C4-2B (cell line): ENCODE measurements at regions not wholly inside any gene's neighbourhood (a gene's known extent, or its start where the extent isn't known, plus 50 kb on each side); places are given as distances from the start of the nearest gene placed in this dataset.

Source experiments
- H3K27ac ChIP-seq: fragments of 450-650 bp; 2 replicates; pipeline ENCODE4 v1.5.1; 2017
- ZFX ChIP-seq: fragments of 450-650 bp; IDR thresholded peaks from 2 replicates; pipeline ENCODE4 v1.6.1; 2017
- TF ChIP-seq, protein P1 (sequence below): fragments of 450-650 bp; conservative IDR thresholded peaks from 2 replicates; pipeline ENCODE4 v1.5.1; 2017; ENCODE audit warnings: mild to moderate bottlenecking

- no peak overlapping the region for H3K27ac ChIP-seq
- no peak for TF ChIP-seq ZFX
- TF ChIP-seq, protein P1, sequence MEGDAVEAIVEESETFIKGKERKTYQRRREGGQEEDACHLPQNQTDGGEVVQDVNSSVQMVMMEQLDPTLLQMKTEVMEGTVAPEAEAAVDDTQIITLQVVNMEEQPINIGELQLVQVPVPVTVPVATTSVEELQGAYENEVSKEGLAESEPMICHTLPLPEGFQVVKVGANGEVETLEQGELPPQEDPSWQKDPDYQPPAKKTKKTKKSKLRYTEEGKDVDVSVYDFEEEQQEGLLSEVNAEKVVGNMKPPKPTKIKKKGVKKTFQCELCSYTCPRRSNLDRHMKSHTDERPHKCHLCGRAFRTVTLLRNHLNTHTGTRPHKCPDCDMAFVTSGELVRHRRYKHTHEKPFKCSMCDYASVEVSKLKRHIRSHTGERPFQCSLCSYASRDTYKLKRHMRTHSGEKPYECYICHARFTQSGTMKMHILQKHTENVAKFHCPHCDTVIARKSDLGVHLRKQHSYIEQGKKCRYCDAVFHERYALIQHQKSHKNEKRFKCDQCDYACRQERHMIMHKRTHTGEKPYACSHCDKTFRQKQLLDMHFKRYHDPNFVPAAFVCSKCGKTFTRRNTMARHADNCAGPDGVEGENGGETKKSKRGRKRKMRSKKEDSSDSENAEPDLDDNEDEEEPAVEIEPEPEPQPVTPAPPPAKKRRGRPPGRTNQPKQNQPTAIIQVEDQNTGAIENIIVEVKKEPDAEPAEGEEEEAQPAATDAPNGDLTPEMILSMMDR: no peak
Observed at GRCh38 chr18:37724206-37724605, 158.6 kb upstream of the CELF4 start.

- TF ChIP-seq, protein P1: no peak
- TF ChIP-seq ZFX: no peak
- no peak overlapping the region for H3K27ac ChIP-seq
Observed at GRCh38 chr18:37721544-37722522, 156.2 kb upstream of the CELF4 start.

DNA sequence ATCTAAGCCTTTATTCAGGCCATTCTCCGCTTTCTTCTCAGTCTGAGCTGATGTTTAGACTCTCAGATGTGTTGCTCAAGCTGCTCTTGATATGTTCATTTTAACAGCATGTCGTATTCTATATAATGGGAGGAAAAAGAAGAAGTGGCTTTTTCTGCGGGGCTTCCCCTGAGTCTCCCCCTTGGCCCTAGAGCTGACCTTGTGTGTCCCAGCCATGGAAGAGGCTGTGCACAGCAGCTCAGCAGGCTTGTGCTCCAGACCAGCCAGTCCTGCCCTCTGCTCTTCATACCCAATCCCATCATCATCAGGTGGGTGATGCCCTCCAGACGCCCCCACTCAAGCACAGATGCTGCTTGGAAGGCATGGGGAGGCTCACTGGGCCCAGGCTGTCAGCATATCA, 155.1 kb upstream of the CELF4 start:
- H3K27ac ChIP-seq: no peak overlapping the region
- TF ChIP-seq, protein P1: no peak
- no peak for TF ChIP-seq ZFX

GRCh38 chr18:37717656-37718055, 152.1 kb upstream of the CELF4 start:
- H3K27ac ChIP-seq: no peak overlapping the region
- TF ChIP-seq, protein P1: no peak
- TF ChIP-seq ZFX: no peak

DNA sequence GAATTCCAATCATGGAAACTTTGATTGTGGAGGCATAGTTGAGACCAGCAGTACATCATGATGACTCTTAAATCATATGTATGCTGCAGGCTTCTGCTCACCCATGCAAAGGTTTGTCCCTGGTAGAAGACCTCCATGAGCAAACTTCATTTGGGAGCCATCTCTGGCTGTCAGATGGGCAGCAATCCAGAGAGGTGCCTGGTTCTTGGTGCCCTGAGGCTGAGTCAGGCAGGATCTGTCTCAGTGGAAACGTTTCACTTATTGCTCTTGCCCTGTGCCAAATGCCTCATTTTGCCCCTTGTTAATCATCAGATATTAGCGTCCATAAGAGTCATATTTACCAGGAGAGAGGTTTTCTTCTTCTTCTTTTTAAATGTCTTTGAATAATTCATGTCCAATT, 151.5 kb upstream of the CELF4 start:
- no peak overlapping the region for H3K27ac ChIP-seq
- TF ChIP-seq ZFX: no peak
- TF ChIP-seq, protein P1: no peak

GRCh38 chr18:37716106-37716735, 150.6 kb upstream of the CELF4 start:
- no peak overlapping the region for H3K27ac ChIP-seq
- TF ChIP-seq, protein P1: no peak
- no peak for TF ChIP-seq ZFX

GRCh38 chr18:37714691-37715090, 149.1 kb upstream of the CELF4 start:
- H3K27ac ChIP-seq: no peak overlapping the region
- TF ChIP-seq ZFX: no peak
- TF ChIP-seq, protein P1: no peak
